ENCODE measurements at regions not wholly inside any gene's neighbourhood (a gene's known extent, or its start where the extent isn't known, plus 50 kb on each side); places are given as distances from the start of the nearest gene placed in this dataset.

- TF ChIP-seq CTCF (IDR thresholded peaks at IDR 0.05; ENCODE audit: borderline replicate concordance, extremely low read depth, low read length, poor library complexity, severe bottlenecking) (no peak), EZH2 (IDR thresholded peaks at IDR 0.05; ENCODE audit: borderline replicate concordance, low read depth, low read length, severe bottlenecking) (no peak)
These were observed 540.9 kb downstream of the PPARGC1A start for GRCh38 chr4:23348789-23349498.

All from DND-41 (cell line).